ENCODE measurements at regions not wholly inside any gene's neighbourhood (a gene's known extent, or its start where the extent isn't known, plus 50 kb on each side); places are given as distances from the start of the nearest gene placed in this dataset.

DNA sequence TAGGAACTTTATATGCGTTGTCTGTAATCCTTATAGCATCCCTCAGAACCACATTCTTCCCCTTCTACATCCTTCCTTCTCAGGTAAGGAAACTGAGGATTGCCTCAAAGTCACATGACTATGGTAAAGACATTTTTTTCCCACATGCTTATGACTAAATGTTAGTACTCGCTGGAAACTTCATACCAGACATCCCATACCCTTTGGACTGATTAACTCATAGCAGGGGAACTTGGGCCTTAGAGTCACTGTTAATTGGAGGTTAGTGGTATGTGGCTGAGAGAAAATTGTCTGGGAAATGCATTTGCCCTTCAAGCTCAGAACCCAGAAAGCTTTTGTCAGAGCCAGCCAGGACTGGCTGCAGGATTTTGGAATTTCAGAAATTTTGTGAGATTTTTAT lies 155.0 kb downstream of the RELL1 start:
- intact Hi-C loops (cut with DNase I), result no loop called here
- DNase-seq (no peak), ATAC-seq (no peak)
- no peak overlapping the region for H3K4me3 ChIP-seq
- TF ChIP-seq, protein P1, sequence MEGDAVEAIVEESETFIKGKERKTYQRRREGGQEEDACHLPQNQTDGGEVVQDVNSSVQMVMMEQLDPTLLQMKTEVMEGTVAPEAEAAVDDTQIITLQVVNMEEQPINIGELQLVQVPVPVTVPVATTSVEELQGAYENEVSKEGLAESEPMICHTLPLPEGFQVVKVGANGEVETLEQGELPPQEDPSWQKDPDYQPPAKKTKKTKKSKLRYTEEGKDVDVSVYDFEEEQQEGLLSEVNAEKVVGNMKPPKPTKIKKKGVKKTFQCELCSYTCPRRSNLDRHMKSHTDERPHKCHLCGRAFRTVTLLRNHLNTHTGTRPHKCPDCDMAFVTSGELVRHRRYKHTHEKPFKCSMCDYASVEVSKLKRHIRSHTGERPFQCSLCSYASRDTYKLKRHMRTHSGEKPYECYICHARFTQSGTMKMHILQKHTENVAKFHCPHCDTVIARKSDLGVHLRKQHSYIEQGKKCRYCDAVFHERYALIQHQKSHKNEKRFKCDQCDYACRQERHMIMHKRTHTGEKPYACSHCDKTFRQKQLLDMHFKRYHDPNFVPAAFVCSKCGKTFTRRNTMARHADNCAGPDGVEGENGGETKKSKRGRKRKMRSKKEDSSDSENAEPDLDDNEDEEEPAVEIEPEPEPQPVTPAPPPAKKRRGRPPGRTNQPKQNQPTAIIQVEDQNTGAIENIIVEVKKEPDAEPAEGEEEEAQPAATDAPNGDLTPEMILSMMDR (IDR thresholded peaks at IDR 0.05), result no peak
- H3K36me3 ChIP-seq, result no peaks in the 10 kb centered on the region
- no peaks in the 10 kb centered on the region for H3K4me1 ChIP-seq
- no peak overlapping the region for H3K27ac ChIP-seq
- H3K9me3 ChIP-seq, result no peaks in the 10 kb centered on the region
- no peaks in the 10 kb centered on the region for H3K27me3 ChIP-seq

- DNase-seq (no peak), ATAC-seq (no peak)
- intact Hi-C loops (cut with DNase I), result no loop called here
- no peaks in the 10 kb centered on the region for H3K9me3 ChIP-seq
- H3K4me3 ChIP-seq, result no peak overlapping the region
- TF ChIP-seq, protein P1 (IDR thresholded peaks at IDR 0.05), result no peak
- no peaks in the 10 kb centered on the region for H3K36me3 ChIP-seq
- H3K27me3 ChIP-seq, result no peaks in the 10 kb centered on the region
- no peaks in the 10 kb centered on the region for H3K4me1 ChIP-seq
- no peak overlapping the region for H3K27ac ChIP-seq
These were observed 155.7 kb downstream of the RELL1 start for GRCh38 chr4:37530451-37530850.

- ATAC-seq (peak; percentile 98), DNase-seq (peak in 1 of 4 donors; percentile 14)
- no peaks in the 10 kb centered on the region for H3K36me3 ChIP-seq
- H3K27me3 ChIP-seq, result no peaks in the 10 kb centered on the region
- no peaks in the 10 kb centered on the region for H3K9me3 ChIP-seq
- no peaks in the 10 kb centered on the region for H3K4me1 ChIP-seq
- intact Hi-C loops (cut with DNase I), result no loop called here
- no peak overlapping the region for H3K27ac ChIP-seq
- TF ChIP-seq, protein P1 (IDR thresholded peaks at IDR 0.05), result no peak
- H3K4me3 ChIP-seq, result no peak overlapping the region
These were observed 157.8 kb downstream of the RELL1 start for GRCh38 chr4:37528166-37528885.

DNA sequence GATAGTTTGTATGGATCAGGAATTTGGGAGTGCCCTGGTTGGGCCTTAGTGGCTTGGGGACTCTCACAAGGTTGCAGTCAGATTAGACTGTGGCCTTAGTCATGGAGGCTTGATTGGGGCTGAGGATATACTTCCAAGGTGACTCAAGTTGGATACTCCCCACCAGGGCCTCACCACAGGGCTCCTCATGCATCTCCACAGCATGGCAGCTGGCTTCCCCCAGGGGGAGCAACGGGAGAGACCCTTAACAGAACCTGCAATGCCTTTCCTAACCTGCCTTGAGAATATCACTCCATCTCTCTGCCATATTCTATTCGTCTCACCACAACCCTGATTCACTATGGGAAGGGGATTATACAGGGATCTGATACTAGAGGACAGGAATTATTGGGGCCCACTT lies 161.9 kb downstream of the RELL1 start:
- Histone ChIP-seq H3K27ac (no peak overlapping the region), H3K9me3 (peaks cover 0 to 6% of the 10 kb centered on the region in 2 donors), H3K4me3 (no peak overlapping the region), H3K36me3 (no peaks in the 10 kb centered on the region), H3K4me1 (no peaks in the 10 kb centered on the region), H3K27me3 (no peaks in the 10 kb centered on the region)
- DNase-seq (no peak), ATAC-seq (no peak)
- TF ChIP-seq, protein P1 (IDR thresholded peaks at IDR 0.05), result no peak
- intact Hi-C loops (cut with DNase I), result no loop called here

- H3K4me3 ChIP-seq, result no peak overlapping the region
- DNase-seq (no peak), ATAC-seq (no peak)
- no peaks in the 10 kb centered on the region for H3K27me3 ChIP-seq
- no peak overlapping the region for H3K27ac ChIP-seq
- peaks cover 0 to 6% of the 10 kb centered on the region in 2 donors for H3K9me3 ChIP-seq
- TF ChIP-seq, protein P1 (IDR thresholded peaks at IDR 0.05), result no peak
- H3K36me3 ChIP-seq, result no peaks in the 10 kb centered on the region
- no peaks in the 10 kb centered on the region for H3K4me1 ChIP-seq
- intact Hi-C loops (cut with DNase I), result no loop called here
These were observed 163.2 kb downstream of the RELL1 start for GRCh38 chr4:37522996-37523395.
